K562 (cell line): ENCODE measurements at regions not wholly inside any gene's neighbourhood (a gene's known extent, or its start where the extent isn't known, plus 50 kb on each side); places are given as distances from the start of the nearest gene placed in this dataset.
A peak's percentile ranks its signal among the peaks of the same experiment; 100 is the strongest.
"Not testable (repeated sequence)": the region's sequence is repeated elsewhere in the genome, so short reads cannot be mapped to it uniquely, and the experiment has no call there.

ENCODE experiments used
- ATAC-seq: fragments of 200-7000 bp; cut with Tn5 transposase; 3 replicates; pipeline ENCODE4 v1.9.1; 2020; ENCODE audit warnings: moderate library complexity
- BruUV-seq: library from RNA; stranded (reverse); fragments of 400-500 nt; replicated peaks from 2 replicates; lab custom pipeline; 2021; lab: Mats Ljungman, UMichigan
- CTCF ChIA-PET: fragments of 300-600 bp; formaldehyde crosslinking; extraction: SDS; loops from one replicate; lab custom pipeline; 2021; ENCODE audit warnings: low intra/inter-chr PET ratio; lab: Yijun Ruan, JAX
- POLR2A ChIA-PET: fragments of 300-600, 350-650 bp; sonication (Branson Sonifier 250); formaldehyde crosslinking; extraction: SDS; loops from one replicate; lab custom pipeline; 2021; ENCODE audit warnings: antibody characterized with exemption, inconsistent platforms; lab: Yijun Ruan, JAX
- DNase-seq, 4 experiments: peaks; one replicate each; pipeline versions ENCODE4 v3.0.0 to v3.0.0-alpha.2; 2011 to 2018; ENCODE audit warnings: low spot score in 3 of 4, mixed read lengths in 3 of 4; ENCODE audit errors: extremely low read depth in 1 of 4
- FAIRE-seq: peaks from 2 replicates; lab custom pipeline; 2011; peaks lifted over from hg19 to GRCh38; lab: Jason Lieb, UNC
- H2AFZ ChIP-seq: 2 replicates; pipeline ENCODE4 v1.6.0; 2011; ENCODE audit warnings: low read depth, low read length, control low read depth, inconsistent platforms
- H3K27ac ChIP-seq: fragments of 200-600 bp; 3 replicates; pipeline ENCODE4 v1.8.0; 2011; ENCODE audit warnings: low read depth, mild to moderate bottlenecking, control low read depth, inconsistent platforms, low read length, moderate library complexity, mixed read lengths; ENCODE audit errors: extremely low read depth
- H3K27me3 ChIP-seq, 2 experiments: fragments of 300-600 bp in 1 of 2; 2 replicates in 1 of 2; 3 replicates in 1 of 2; pipeline versions ENCODE4 v1.6.0 to v1.8.0; 2011; ENCODE audit warnings: inconsistent platforms in 2 of 2, low read length in 2 of 2, mild to moderate bottlenecking in 1 of 2, mixed read lengths in 1 of 2, moderate library complexity in 1 of 2; ENCODE audit not compliant: control insufficient read depth in 2 of 2, insufficient read depth in 2 of 2
- H3K36me3 ChIP-seq: fragments of 300-600 bp; 3 replicates; pipeline ENCODE4 v1.8.0; 2011; ENCODE audit warnings: mild to moderate bottlenecking, low read length, inconsistent platforms; ENCODE audit not compliant: control insufficient read depth, insufficient read depth
- H3K4me1 ChIP-seq, 2 experiments: fragments of 200-600 bp in 1 of 2; replicated peaks in 1 of 2; 2 replicates in 1 of 2; 3 replicates in 1 of 2; pipeline versions ENCODE4 v1.5.1 to v1.8.0; 2011; ENCODE audit warnings: inconsistent platforms in 2 of 2, low read length in 2 of 2, mild to moderate bottlenecking in 1 of 2, mixed read lengths in 1 of 2, moderate library complexity in 1 of 2; ENCODE audit not compliant: control insufficient read depth in 2 of 2, insufficient read depth in 2 of 2
- H3K4me2 ChIP-seq: 2 replicates; pipeline ENCODE4 v1.6.1; 2011; ENCODE audit warnings: low read length, control low read depth, inconsistent platforms, mixed read lengths; ENCODE audit not compliant: insufficient read depth
- H3K4me3 ChIP-seq: fragments of 200-600 bp; sonication (generic), shearing (Covaris generic); 2 replicates; pipeline ENCODE4 v1.5.1; 2016; ENCODE audit warnings: control low read depth, inconsistent platforms
- H3K79me2 ChIP-seq: fragments of 200-600 bp; 3 replicates; pipeline ENCODE4 v1.8.0; 2011; ENCODE audit warnings: low read length, inconsistent platforms; ENCODE audit not compliant: control insufficient read depth, insufficient read depth
- H3K9ac ChIP-seq, 2 experiments: 2 replicates each; pipeline versions ENCODE4 v1.6.0 to v1.6.1; 2011; ENCODE audit warnings: low read depth in 2 of 2, low read length in 2 of 2, control low read depth in 1 of 2, inconsistent platforms in 1 of 2, mild to moderate bottlenecking in 1 of 2, mixed read lengths in 1 of 2; ENCODE audit not compliant: insufficient read depth in 1 of 2
- H3K9me1 ChIP-seq: one replicate; pipeline ENCODE4 v1.6.0; 2011; ENCODE audit warnings: inconsistent platforms, mild to moderate bottlenecking, low read length, moderate library complexity; ENCODE audit not compliant: control insufficient read depth, insufficient read depth
- H3K9me3 ChIP-seq: replicated peaks from 2 replicates; pipeline ENCODE4 v1.5.1; 2011; ENCODE audit warnings: low read depth, low read length, inconsistent platforms; ENCODE audit not compliant: control insufficient read depth, insufficient read depth
- H4K20me1 ChIP-seq: replicated peaks from 2 replicates; pipeline ENCODE4 v1.6.1; 2011; ENCODE audit warnings: low read length, inconsistent platforms, mixed read lengths; ENCODE audit not compliant: control insufficient read depth, insufficient read depth
- FOXA3 ChIP-seq, 2 experiments: fragments of 450-650 bp in 1 of 2; sonication (generic) in 1 of 2; formaldehyde crosslinking; IDR thresholded peaks in 1 of 2; conservative IDR thresholded peaks in 1 of 2; 2 replicates each; pipeline versions ENCODE4 v1.4.0 to v1.8.0; 2020 to 2022; ENCODE audit warnings: mild to moderate bottlenecking in 2 of 2, missing genetic modification reagents in 1 of 2
- FOXK2 ChIP-seq, 2 experiments: fragments of 450-650 bp; IDR thresholded peaks in 1 of 2; conservative IDR thresholded peaks in 1 of 2; 2 replicates each; pipeline ENCODE4 v1.6.1; 2016; ENCODE audit warnings: low read depth in 2 of 2, mild to moderate bottlenecking in 1 of 2
- HDAC6 ChIP-seq: IDR thresholded peaks from 2 replicates; pipeline ENCODE4 v1.6.1; 2012; ENCODE audit warnings: low read depth, mild to moderate bottlenecking, control low read depth, inconsistent platforms, low read length, moderate library complexity
- KDM2B ChIP-seq: fragments of 250-450 bp; sonication (Bioruptor Pico); IDR thresholded peaks from 2 replicates; pipeline ENCODE4 v1.8.0; 2021; ENCODE audit warnings: mild to moderate bottlenecking, moderate library complexity
- SMAD4 ChIP-seq: fragments of 250-450 bp; sonication (Bioruptor Pico); conservative IDR thresholded peaks from 2 replicates; pipeline ENCODE4 v1.8.0; 2021; ENCODE audit warnings: inconsistent platforms, mild to moderate bottlenecking, moderate library complexity
- SPI1 ChIP-seq: IDR thresholded peaks from 2 replicates; pipeline ENCODE4 v1.6.1; 2011; ENCODE audit warnings: low read depth, low read length, control low read depth, borderline replicate concordance
- WHSC1 ChIP-seq: IDR thresholded peaks from one replicate; pipeline ENCODE4 v1.6.1; 2012; ENCODE audit warnings: low read length, control low read depth, inconsistent platforms
- ZNF134 ChIP-seq: fragments of 250-450 bp; sonication (Bioruptor Pico); conservative IDR thresholded peaks from 2 replicates; pipeline ENCODE4 v1.4.0; 2020
- ZNF3 ChIP-seq: fragments of 250-450 bp; sonication (Bioruptor Pico); IDR thresholded peaks from 2 replicates; pipeline ENCODE4 v1.5.0; 2021; ENCODE audit warnings: mild to moderate bottlenecking, moderate library complexity
- ZNF695 ChIP-seq: fragments of 450-650 bp; formaldehyde crosslinking; IDR thresholded peaks from 2 replicates; pipeline ENCODE4 v1.4.0; 2020; ENCODE audit warnings: mild to moderate bottlenecking, moderate library complexity
- WGBS: fragments of 100-300 bp; shearing (Covaris generic); methylation state at CpG from one replicate; pipeline ENCODE4 v1.1.6; 2016; ENCODE audit warnings: low coverage, mixed read lengths; ENCODE audit not compliant: insufficient coverage; ENCODE audit errors: missing lambda C conversion rate; 5-methylcytosine and 5-hydroxymethylcytosine counted together
- in situ Hi-C: fragments of 300-500 bp; cut with MboI; formaldehyde crosslinking; loops from 4 replicates; pipeline ENCODE4 v1.15.0; 2018; ENCODE audit warnings: inconsistent platforms, mixed read lengths
- intact Hi-C: fragments of 100-400 bp; cut with micrococcal nuclease; formaldehyde crosslinking; loops from 2 replicates; pipeline ENCODE4 v1.14.2; 2022
- TF ChIP-seq, protein P1 (sequence below): fragments of 450-650 bp; formaldehyde crosslinking; IDR thresholded peaks from 2 replicates; pipeline ENCODE4 v1.4.0; 2020; ENCODE audit warnings: mild to moderate bottlenecking
- TF ChIP-seq, protein P2 (sequence below), 2 experiments: IDR thresholded peaks in 1 of 2; conservative IDR thresholded peaks in 1 of 2; 2 replicates each; pipeline ENCODE4 v1.6.1; 2016; ENCODE audit warnings: low read depth in 2 of 2, mild to moderate bottlenecking in 1 of 2, missing compliant biosample characterization in 1 of 2, missing genetic modification characterization in 1 of 2, moderate library complexity in 1 of 2

DNA sequence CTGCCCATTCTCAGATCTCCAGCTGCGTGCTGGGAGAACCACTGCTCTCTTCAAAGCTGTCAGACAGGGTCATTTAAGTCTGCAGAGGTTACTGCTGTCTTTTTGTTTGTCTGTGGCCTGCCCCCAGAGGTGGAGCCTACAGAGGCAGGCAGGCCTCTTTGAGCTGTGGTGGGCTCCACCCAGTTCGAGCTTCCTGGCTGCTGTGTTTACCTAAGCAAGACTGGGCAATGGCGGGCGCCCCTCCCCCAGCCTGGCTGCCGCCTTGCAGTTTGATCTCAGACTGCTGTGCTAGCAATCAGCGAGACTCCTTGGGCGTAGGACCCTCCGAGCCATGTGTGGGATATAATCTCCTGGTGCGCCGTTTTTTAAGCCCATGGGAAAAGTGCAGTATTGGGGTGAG is 497.3 kb upstream of the SPRED2 start:
- H4K20me1 ChIP-seq, H3K4me2 ChIP-seq, DNase-seq, H3K9me1 ChIP-seq, H3K9ac ChIP-seq, CTCF ChIA-PET, FAIRE-seq, H3K36me3 ChIP-seq, H3K4me1 ChIP-seq, ATAC-seq, H3K79me2 ChIP-seq, H3K9me3 ChIP-seq, H3K4me3 ChIP-seq, in situ Hi-C loops, BruUV-seq, H3K27ac ChIP-seq, POLR2A ChIA-PET, intact Hi-C loops: not testable (repeated sequence)
- WGBS = 23% methylated on average over 6 of the region's 10 CpGs
- peaks cover 0 to 14% of the 10 kb centered on the region in 2 experiments; a peak in 3 of 5 replicates for H3K27me3 ChIP-seq
- H2AFZ ChIP-seq = peak overlapping the region; percentile 66
- TF ChIP-seq FOXA3 (CRISPR knock-in tag; conservative IDR thresholded peaks at IDR 0.05 in 1 of 2, IDR thresholded peaks at IDR 0.05 in 1 of 2) (peak in 1 of 2 experiments; percentile 83; a peak in 2 of 4 replicates), FOXK2 (conservative IDR thresholded peaks at IDR 0.05 in 1 of 2, IDR thresholded peaks at IDR 0.05 in 1 of 2; ENCODE audit: low read depth in 2 of 2) (peak in 1 of 2 experiments; percentile 33; a peak in 1 of 4 replicates), SMAD4 (CRISPR knock-in tag) (0 out of 2 replicates have a peak, but pooled peaks have one; percentile 23)

DNA sequence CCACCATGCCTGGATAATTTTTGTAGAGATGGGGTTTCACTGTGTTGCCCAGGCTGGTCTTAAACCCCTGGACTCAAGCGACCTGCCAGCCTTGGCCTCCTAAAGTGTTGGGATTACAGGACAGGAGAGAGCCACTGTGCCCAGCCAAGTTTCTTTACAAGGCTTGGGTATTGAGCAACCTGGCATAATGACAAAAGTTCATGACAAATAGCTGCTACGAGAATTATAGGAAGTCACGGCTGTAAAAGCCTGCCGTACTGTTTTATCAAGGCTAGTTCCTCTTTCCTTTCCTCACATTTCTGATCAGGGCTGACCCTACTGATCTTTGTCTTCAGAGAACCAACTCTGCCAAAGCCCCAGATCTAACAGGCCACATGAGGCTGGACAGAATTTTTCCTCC is 490.4 kb upstream of the SPRED2 start:
- DNase-seq = peak in 1 of 4 experiments; percentile 5
- Histone ChIP-seq H3K79me2 (no peaks in the 10 kb centered on the region), H4K20me1 (no peaks in the 10 kb centered on the region), H3K4me3 (no peak overlapping the region), H3K27me3 (no peaks in the 10 kb centered on the region), H3K9me3 (no peaks in the 10 kb centered on the region), H3K27ac (no peak overlapping the region), H3K9me1 (no peaks in the 10 kb centered on the region), H3K36me3 (no peaks in the 10 kb centered on the region), H3K9ac (no peak overlapping the region), H2AFZ (no peak overlapping the region), H3K4me2 (no peak overlapping the region), H3K4me1 (peaks cover 5 to 11% of the 10 kb centered on the region in 2 experiments; a peak in 3 of 5 replicates)
- BruUV-seq = no TSS peak
- ChIA-PET CTCF (no interaction called here), POLR2A (interaction anchor here (0.6 to 2.2 kb wide), 2 partner anchors 42 to 229 kb away, joined by 3 to 4 read pairs; no protein-coding TSS in a partner anchor)
- peak; percentile 54; the same call in 2 of the 3 replicates for ATAC-seq
- intact Hi-C loops = no loop called here
- no peak for FAIRE-seq
- WGBS = 0% methylated on average over 4 of the region's 4 CpGs
- in situ Hi-C loops = no loop called here
- TF ChIP-seq, protein P1, sequence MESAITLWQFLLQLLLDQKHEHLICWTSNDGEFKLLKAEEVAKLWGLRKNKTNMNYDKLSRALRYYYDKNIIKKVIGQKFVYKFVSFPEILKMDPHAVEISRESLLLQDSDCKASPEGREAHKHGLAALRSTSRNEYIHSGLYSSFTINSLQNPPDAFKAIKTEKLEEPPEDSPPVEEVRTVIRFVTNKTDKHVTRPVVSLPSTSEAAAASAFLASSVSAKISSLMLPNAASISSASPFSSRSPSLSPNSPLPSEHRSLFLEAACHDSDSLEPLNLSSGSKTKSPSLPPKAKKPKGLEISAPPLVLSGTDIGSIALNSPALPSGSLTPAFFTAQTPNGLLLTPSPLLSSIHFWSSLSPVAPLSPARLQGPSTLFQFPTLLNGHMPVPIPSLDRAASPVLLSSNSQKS (CRISPR knock-in tag) = no peak
- no peak for TF ChIP-seq KDM2B (CRISPR knock-in tag)
- no peak for TF ChIP-seq HDAC6
- no peak for TF ChIP-seq WHSC1
- no peak for TF ChIP-seq ZNF3 (CRISPR knock-in tag)
- TF ChIP-seq SPI1 = peak; percentile 67; the same call in 1 of the 2 replicates
- TF ChIP-seq, protein P2, sequence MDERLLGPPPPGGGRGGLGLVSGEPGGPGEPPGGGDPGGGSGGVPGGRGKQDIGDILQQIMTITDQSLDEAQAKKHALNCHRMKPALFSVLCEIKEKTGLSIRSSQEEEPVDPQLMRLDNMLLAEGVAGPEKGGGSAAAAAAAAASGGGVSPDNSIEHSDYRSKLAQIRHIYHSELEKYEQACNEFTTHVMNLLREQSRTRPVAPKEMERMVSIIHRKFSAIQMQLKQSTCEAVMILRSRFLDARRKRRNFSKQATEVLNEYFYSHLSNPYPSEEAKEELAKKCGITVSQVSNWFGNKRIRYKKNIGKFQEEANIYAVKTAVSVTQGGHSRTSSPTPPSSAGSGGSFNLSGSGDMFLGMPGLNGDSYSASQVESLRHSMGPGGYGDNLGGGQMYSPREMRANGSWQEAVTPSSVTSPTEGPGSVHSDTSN (CRISPR knock-in tag; IDR thresholded peaks at IDR 0.05; ENCODE audit: low read depth) = no peak
- TF ChIP-seq, protein P2 (tag; conservative IDR thresholded peaks at IDR 0.05; ENCODE audit: low read depth) = peak; percentile 67
- peak; percentile 96 for TF ChIP-seq ZNF134
- no peak for TF ChIP-seq ZNF695 (CRISPR knock-in tag)
